GM12872 (cell line): ENCODE measurements at regions not wholly inside any gene's neighbourhood (a gene's known extent, or its start where the extent isn't known, plus 50 kb on each side); places are given as distances from the start of the nearest gene placed in this dataset.

ENCODE experiments used
- CTCF ChIP-seq: IDR thresholded peaks from 3 replicates; pipeline ENCODE4 v1.5.1; 2011; ENCODE audit warnings: low read depth, mild to moderate bottlenecking, low read length, moderate library complexity; ENCODE audit not compliant: insufficient read depth

DNA sequence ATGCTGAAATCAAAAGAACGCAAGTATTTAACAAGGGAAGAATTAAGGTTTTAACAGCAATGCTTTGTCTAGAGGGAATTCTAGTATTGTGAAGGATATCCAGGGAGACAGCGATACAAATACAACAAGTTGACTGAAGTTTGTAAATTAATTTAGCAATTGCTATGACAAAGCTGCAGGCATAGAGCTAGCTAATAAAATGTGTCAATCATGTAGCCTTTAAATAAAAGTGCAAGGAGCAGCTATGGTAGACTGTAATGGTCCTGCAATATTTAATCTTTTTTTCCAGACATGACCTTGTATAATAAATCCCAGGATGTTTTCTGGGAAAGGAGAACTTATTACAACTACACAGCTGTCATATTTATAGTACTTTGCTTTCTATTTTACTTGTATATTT lies 779.3 kb downstream of the SLITRK5 start:
- no peak for TF ChIP-seq CTCF

DNA sequence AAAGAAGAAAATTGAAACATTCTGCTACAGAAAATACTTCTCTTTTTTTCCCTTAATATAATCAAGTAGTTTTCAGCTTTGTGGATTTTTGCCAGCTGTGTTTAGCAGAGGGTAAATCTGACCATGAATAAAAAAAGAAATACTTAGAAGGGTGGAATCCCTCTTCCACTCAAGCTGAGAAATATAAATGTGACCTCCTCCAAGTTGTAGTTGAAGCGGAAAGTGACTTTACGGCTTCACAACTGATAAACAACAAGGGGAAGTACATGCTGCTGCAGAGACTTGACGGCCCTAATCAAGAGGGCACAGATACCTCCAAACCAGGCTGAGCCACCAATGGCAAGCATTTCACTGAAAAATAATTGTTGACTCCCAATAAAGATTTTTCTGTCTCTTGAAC lies 785.0 kb downstream of the SLITRK5 start:
- TF ChIP-seq CTCF: no peak

DNA sequence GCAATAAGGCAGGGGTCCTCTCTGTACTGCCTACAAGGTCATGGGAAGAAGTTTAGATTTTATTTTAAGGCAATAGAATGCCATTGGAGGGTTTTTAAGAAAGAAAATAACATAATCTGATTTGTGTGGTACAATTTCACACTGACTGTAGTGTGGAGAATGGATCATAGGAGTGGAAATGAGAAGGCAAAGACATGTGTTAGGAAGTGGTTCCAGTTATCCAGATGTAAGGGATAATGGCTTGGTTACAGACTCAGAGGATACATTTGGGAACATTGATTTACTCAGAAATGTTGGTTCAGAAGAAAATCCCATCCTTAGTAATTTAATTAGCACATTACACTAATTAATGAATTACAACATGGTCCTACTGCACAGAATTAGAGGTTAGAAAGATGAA lies 788.2 kb downstream of the SLITRK5 start:
- TF ChIP-seq CTCF: no peak

GRCh38 chr13:88461272-88462009 lies 790.3 kb downstream of the SLITRK5 start:
- TF ChIP-seq CTCF: no peak

- no peak for TF ChIP-seq CTCF
Observed at GRCh38 chr13:88464851-88465250, 793.7 kb downstream of the SLITRK5 start.

DNA sequence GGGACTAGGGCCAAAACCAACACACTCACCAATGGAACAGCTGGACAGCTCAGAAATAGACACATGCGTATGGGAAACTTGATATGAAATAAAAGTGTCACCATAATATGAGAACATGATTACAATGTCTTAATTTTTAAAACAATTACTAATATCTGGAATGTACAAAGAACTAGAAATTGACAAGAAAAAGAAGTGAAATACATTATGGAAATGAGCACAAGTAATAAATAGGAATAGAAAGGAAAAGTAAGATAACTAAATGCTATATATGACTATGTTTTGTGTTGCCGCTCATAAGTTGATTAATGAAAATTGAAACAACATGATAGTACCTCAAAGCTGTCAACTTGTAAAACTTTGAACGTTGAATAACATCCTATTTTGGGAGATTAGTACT lies 801.1 kb downstream of the SLITRK5 start:
- no peak for TF ChIP-seq CTCF

GRCh38 chr13:88483202-88483601 lies 812.0 kb downstream of the SLITRK5 start:
- no peak for TF ChIP-seq CTCF
